Ascending aorta (tissue), 2 donors: ENCODE measurements at regions not wholly inside any gene's neighbourhood (a gene's known extent, or its start where the extent isn't known, plus 50 kb on each side); places are given as distances from the start of the nearest gene placed in this dataset.

Experiments used
- DNase-seq, 2 donors: peaks; one replicate each; pipeline ENCODE4 v3.0.0-alpha.2; 2019; ENCODE audit warnings: low spot score in 2 of 2
- H3K27ac ChIP-seq, 2 donors: fragments of 200-600 bp; sonication (generic); one replicate each; pipeline ENCODE4 v1.5.1; 2016 to 2017; ENCODE audit warnings: mild to moderate bottlenecking in 1 of 2
- H3K27me3 ChIP-seq: fragments of 200-600 bp; sonication (generic); one replicate; pipeline ENCODE4 v1.5.1; 2017
- H3K36me3 ChIP-seq, 2 donors: fragments of 200-600 bp; sonication (generic); one replicate each; pipeline ENCODE4 v1.5.1; 2016
- H3K4me1 ChIP-seq, 2 donors: fragments of 200-600 bp; sonication (generic); one replicate each; pipeline ENCODE4 v1.5.1; 2016 to 2017; ENCODE audit warnings: mild to moderate bottlenecking in 1 of 2
- H3K4me3 ChIP-seq, 2 donors: fragments of 200-600 bp; sonication (generic); one replicate each; pipeline ENCODE4 v1.5.1; 2016 to 2017; ENCODE audit warnings: mild to moderate bottlenecking in 1 of 2
- H3K9me3 ChIP-seq, 2 donors: fragments of 200-600 bp; sonication (generic); one replicate each; pipeline ENCODE4 v1.5.1; 2016
- intact Hi-C: fragments of 100-400 bp; cut with DNase I; formaldehyde crosslinking; loops from one replicate; pipeline ENCODE4 v1.15.1; 2023
- TF ChIP-seq, protein P1 (sequence below), 3 experiments: fragments of 200-600 bp in 2 of 3; fragments of 450-650 bp in 1 of 3; sonication (generic) in 2 of 3; IDR thresholded peaks; one replicate each; pipeline ENCODE4 v1.5.1; 2016 to 2019; ENCODE audit warnings: antibody characterized with exemption in 3 of 3, mild to moderate bottlenecking in 1 of 3, moderate library complexity in 1 of 3

GRCh38 chr6:3538536-3538935 lies 81.7 kb upstream of the SLC22A23 start:
- intact Hi-C loops = no loop called here
- no peak for DNase-seq
- Histone ChIP-seq H3K27me3 (no peaks in the 10 kb centered on the region), H3K36me3 (no peaks in the 10 kb centered on the region), H3K27ac (no peak overlapping the region), H3K4me1 (no peaks in the 10 kb centered on the region), H3K4me3 (no peak overlapping the region), H3K9me3 (no peaks in the 10 kb centered on the region)
- TF ChIP-seq, protein P1, sequence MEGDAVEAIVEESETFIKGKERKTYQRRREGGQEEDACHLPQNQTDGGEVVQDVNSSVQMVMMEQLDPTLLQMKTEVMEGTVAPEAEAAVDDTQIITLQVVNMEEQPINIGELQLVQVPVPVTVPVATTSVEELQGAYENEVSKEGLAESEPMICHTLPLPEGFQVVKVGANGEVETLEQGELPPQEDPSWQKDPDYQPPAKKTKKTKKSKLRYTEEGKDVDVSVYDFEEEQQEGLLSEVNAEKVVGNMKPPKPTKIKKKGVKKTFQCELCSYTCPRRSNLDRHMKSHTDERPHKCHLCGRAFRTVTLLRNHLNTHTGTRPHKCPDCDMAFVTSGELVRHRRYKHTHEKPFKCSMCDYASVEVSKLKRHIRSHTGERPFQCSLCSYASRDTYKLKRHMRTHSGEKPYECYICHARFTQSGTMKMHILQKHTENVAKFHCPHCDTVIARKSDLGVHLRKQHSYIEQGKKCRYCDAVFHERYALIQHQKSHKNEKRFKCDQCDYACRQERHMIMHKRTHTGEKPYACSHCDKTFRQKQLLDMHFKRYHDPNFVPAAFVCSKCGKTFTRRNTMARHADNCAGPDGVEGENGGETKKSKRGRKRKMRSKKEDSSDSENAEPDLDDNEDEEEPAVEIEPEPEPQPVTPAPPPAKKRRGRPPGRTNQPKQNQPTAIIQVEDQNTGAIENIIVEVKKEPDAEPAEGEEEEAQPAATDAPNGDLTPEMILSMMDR (IDR thresholded peaks at IDR 0.05) = no peak

- Histone ChIP-seq H3K4me1 (no peaks in the 10 kb centered on the region), H3K4me3 (no peak overlapping the region), H3K36me3 (no peaks in the 10 kb centered on the region), H3K27ac (no peak overlapping the region), H3K27me3 (no peaks in the 10 kb centered on the region), H3K9me3 (no peaks in the 10 kb centered on the region)
- TF ChIP-seq, protein P1 (IDR thresholded peaks at IDR 0.05) = no peak
- DNase-seq = peak in 1 of 2 donors; percentile 8
- intact Hi-C loops = no loop called here
Observed at GRCh38 chr6:3536901-3537300, 80.1 kb upstream of the SLC22A23 start.

GRCh38 chr6:3535776-3536435 lies 79.1 kb upstream of the SLC22A23 start:
- no peaks in the 10 kb centered on the region for H3K9me3 ChIP-seq
- no peaks in the 10 kb centered on the region for H3K27me3 ChIP-seq
- no peak overlapping the region for H3K27ac ChIP-seq
- intact Hi-C loops = no loop called here
- peak in 1 of 2 donors; percentile 42 for DNase-seq
- H3K4me3 ChIP-seq = no peak overlapping the region
- no peaks in the 10 kb centered on the region for H3K36me3 ChIP-seq
- TF ChIP-seq, protein P1 (IDR thresholded peaks at IDR 0.05) = no peak
- H3K4me1 ChIP-seq = no peaks in the 10 kb centered on the region

- H3K4me3 ChIP-seq = no peak overlapping the region
- DNase-seq = peak in 1 of 2 donors; percentile 11
- H3K9me3 ChIP-seq = no peaks in the 10 kb centered on the region
- H3K4me1 ChIP-seq = no peaks in the 10 kb centered on the region
- intact Hi-C loops = no loop called here
- TF ChIP-seq, protein P1 (IDR thresholded peaks at IDR 0.05) = no peak
- no peaks in the 10 kb centered on the region for H3K27me3 ChIP-seq
- no peaks in the 10 kb centered on the region for H3K36me3 ChIP-seq
- H3K27ac ChIP-seq = no peak overlapping the region
Observed at GRCh38 chr6:3535033-3535775, 78.4 kb upstream of the SLC22A23 start.

- no peaks in the 10 kb centered on the region for H3K27me3 ChIP-seq
- intact Hi-C loops = no loop called here
- no peaks in the 10 kb centered on the region for H3K4me1 ChIP-seq
- no peak for DNase-seq
- TF ChIP-seq, protein P1 (IDR thresholded peaks at IDR 0.05) = no peak
- H3K36me3 ChIP-seq = no peaks in the 10 kb centered on the region
- H3K9me3 ChIP-seq = no peaks in the 10 kb centered on the region
- H3K4me3 ChIP-seq = no peak overlapping the region
- no peak overlapping the region for H3K27ac ChIP-seq
Observed at GRCh38 chr6:3534599-3534998, 77.7 kb upstream of the SLC22A23 start.
